ENCODE measurements at regions not wholly inside any gene's neighbourhood (a gene's known extent, or its start where the extent isn't known, plus 50 kb on each side); places are given as distances from the start of the nearest gene placed in this dataset.

DNA sequence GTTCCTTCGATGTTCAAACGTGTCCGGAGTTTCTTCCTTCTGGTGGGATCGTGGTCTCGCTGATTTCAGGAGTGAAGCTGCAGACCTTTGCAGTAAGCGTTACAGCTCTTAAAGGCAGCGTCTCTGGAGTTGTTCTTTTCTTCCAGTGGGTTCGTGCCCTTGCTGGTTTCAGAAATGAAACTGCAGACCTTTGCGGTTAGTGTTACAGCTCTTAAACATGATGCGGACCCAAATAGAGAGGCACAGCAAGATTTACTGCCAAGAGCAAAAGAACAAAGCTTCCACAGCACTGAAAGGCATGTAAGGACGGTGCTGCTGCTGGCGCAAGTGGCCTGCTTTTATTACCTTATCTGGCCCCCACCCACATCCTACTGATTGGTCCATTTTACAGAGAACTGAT, 931.4 kb downstream of the IPMK start:
- TF ChIP-seq, protein P1, sequence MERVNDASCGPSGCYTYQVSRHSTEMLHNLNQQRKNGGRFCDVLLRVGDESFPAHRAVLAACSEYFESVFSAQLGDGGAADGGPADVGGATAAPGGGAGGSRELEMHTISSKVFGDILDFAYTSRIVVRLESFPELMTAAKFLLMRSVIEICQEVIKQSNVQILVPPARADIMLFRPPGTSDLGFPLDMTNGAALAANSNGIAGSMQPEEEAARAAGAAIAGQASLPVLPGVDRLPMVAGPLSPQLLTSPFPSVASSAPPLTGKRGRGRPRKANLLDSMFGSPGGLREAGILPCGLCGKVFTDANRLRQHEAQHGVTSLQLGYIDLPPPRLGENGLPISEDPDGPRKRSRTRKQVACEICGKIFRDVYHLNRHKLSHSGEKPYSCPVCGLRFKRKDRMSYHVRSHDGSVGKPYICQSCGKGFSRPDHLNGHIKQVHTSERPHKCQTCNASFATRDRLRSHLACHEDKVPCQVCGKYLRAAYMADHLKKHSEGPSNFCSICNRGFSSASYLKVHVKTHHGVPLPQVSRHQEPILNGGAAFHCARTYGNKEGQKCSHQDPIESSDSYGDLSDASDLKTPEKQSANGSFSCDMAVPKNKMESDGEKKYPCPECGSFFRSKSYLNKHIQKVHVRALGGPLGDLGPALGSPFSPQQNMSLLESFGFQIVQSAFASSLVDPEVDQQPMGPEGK (CRISPR knock-in tag; IDR thresholded peaks at IDR 0.05; ENCODE audit: borderline replicate concordance), result no peak
- TF ChIP-seq ZFP30 (CRISPR knock-in tag; IDR thresholded peaks at IDR 0.05), result no peak
- no peak for TF ChIP-seq ARNTL (CRISPR knock-in tag; IDR thresholded peaks at IDR 0.05; ENCODE audit: borderline replicate concordance, low read depth)
- no peak for TF ChIP-seq OSR1 (CRISPR knock-in tag; IDR thresholded peaks at IDR 0.05)
- TF ChIP-seq ESRRG (CRISPR knock-in tag; IDR thresholded peaks at IDR 0.05), result no peak
- TF ChIP-seq ISL1 (CRISPR knock-in tag; IDR thresholded peaks at IDR 0.05), result no peak
- TF ChIP-seq, protein P2, sequence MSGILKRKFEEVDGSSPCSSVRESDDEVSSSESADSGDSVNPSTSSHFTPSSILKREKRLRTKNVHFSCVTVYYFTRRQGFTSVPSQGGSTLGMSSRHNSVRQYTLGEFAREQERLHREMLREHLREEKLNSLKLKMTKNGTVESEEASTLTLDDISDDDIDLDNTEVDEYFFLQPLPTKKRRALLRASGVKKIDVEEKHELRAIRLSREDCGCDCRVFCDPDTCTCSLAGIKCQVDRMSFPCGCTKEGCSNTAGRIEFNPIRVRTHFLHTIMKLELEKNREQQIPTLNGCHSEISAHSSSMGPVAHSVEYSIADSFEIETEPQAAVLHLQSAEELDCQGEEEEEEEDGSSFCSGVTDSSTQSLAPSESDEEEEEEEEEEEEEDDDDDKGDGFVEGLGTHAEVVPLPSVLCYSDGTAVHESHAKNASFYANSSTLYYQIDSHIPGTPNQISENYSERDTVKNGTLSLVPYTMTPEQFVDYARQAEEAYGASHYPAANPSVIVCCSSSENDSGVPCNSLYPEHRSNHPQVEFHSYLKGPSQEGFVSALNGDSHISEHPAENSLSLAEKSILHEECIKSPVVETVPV (CRISPR knock-in tag; IDR thresholded peaks at IDR 0.05), result no peak
- no peak for TF ChIP-seq ZC3H10 (CRISPR knock-in tag; IDR thresholded peaks at IDR 0.05)
- no peak for TF ChIP-seq SNAI2 (CRISPR knock-in tag; IDR thresholded peaks at IDR 0.05)
